Smooth muscle cell (in vitro differentiated cells): ENCODE measurements at regions not wholly inside any gene's neighbourhood (a gene's known extent, or its start where the extent isn't known, plus 50 kb on each side); places are given as distances from the start of the nearest gene placed in this dataset.
A peak's percentile ranks its signal among the peaks of the same experiment; 100 is the strongest.

Experiments used
- DNase-seq: peaks from one replicate; lab custom pipeline; 2025; ENCODE audit not compliant: unreplicated experiment; lab: John Stamatoyannopoulos, UW
- H2AFZ ChIP-seq: fragments of 200-600 bp; sonication (generic); 2 replicates; pipeline ENCODE4 v1.6.0; 2016; ENCODE audit warnings: antibody characterized with exemption, low read depth, mild to moderate bottlenecking
- H3F3A ChIP-seq: fragments of 200-600 bp; sonication (generic); 2 replicates; pipeline ENCODE4 v1.6.0; 2017; ENCODE audit warnings: antibody characterized with exemption, low read depth
- H3K27ac ChIP-seq: fragments of 200-600 bp; sonication (generic); 2 replicates; pipeline ENCODE4 v1.5.1; 2016; ENCODE audit warnings: low read depth, mild to moderate bottlenecking
- H3K27me3 ChIP-seq: fragments of 200-600 bp; sonication (generic); 2 replicates; pipeline ENCODE4 v1.6.1; 2016; ENCODE audit warnings: low read depth, mild to moderate bottlenecking
- H3K36me3 ChIP-seq: fragments of 200-600 bp; sonication (generic); 2 replicates; pipeline ENCODE4 v1.5.1; 2016; ENCODE audit warnings: low read depth
- H3K4me1 ChIP-seq: fragments of 200-600 bp; sonication (generic); 2 replicates; pipeline ENCODE4 v1.5.1; 2016; ENCODE audit warnings: low read depth
- H3K4me2 ChIP-seq: fragments of 200-600 bp; sonication (generic); 2 replicates; pipeline ENCODE4 v1.6.0; 2016; ENCODE audit warnings: mild to moderate bottlenecking
- H3K4me3 ChIP-seq: fragments of 200-600 bp; sonication (generic); 2 replicates; pipeline ENCODE4 v1.5.1; 2016; ENCODE audit warnings: mild to moderate bottlenecking
- H3K79me2 ChIP-seq: fragments of 200-600 bp; sonication (generic); 2 replicates; pipeline ENCODE4 v1.6.0; 2016; ENCODE audit warnings: low read depth, mild to moderate bottlenecking
- H3K9ac ChIP-seq: fragments of 200-600 bp; sonication (generic); 2 replicates; pipeline ENCODE4 v1.6.0; 2016; ENCODE audit warnings: low read depth
- H3K9me3 ChIP-seq: fragments of 200-600 bp; sonication (generic); replicated peaks from 2 replicates; pipeline ENCODE4 v1.5.1; 2016; ENCODE audit warnings: low read depth
- H4K20me1 ChIP-seq: fragments of 200-600 bp; sonication (generic); 2 replicates; pipeline ENCODE4 v1.6.0; 2016; ENCODE audit warnings: low read depth
- WGBS: methylation state at CpG from one replicate; pipeline ENCODE4 v1.1.7; 2016; ENCODE audit warnings: low lambda C conversion rate; 5-methylcytosine and 5-hydroxymethylcytosine counted together
- TF ChIP-seq, protein P1 (sequence below): fragments of 200-600 bp; sonication (generic); IDR thresholded peaks from 2 replicates; pipeline ENCODE4 v1.5.1; 2017; ENCODE audit warnings: borderline replicate concordance, mild to moderate bottlenecking, antibody characterized with exemption; ENCODE audit not compliant: insufficient read depth, poor library complexity, severe bottlenecking

DNA sequence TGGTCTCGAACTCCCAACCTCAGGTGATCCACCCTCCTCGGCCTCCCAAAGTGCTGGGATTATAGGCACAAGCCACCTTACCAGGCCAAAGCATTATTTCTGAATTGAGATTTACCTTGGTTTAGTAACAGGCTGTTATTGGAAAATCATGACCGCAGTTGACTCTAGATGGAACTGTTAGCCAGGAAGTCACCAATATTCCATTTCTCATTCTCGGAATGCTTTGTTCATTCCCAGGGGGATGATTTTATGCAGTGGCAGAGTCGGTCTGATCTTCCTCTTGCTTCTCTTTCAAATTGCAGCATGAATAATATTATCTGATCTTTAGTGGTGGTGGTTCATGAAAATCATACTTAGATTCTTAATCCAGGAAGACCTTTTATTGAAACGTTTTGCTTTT lies 195.5 kb upstream of the MBNL1 start:
- H3K4me3 ChIP-seq: no peak overlapping the region
- WGBS: 74% methylated on average over 6 of the region's 6 CpGs
- no peak for DNase-seq
- H3K9ac ChIP-seq: no peak overlapping the region
- TF ChIP-seq, protein P1, sequence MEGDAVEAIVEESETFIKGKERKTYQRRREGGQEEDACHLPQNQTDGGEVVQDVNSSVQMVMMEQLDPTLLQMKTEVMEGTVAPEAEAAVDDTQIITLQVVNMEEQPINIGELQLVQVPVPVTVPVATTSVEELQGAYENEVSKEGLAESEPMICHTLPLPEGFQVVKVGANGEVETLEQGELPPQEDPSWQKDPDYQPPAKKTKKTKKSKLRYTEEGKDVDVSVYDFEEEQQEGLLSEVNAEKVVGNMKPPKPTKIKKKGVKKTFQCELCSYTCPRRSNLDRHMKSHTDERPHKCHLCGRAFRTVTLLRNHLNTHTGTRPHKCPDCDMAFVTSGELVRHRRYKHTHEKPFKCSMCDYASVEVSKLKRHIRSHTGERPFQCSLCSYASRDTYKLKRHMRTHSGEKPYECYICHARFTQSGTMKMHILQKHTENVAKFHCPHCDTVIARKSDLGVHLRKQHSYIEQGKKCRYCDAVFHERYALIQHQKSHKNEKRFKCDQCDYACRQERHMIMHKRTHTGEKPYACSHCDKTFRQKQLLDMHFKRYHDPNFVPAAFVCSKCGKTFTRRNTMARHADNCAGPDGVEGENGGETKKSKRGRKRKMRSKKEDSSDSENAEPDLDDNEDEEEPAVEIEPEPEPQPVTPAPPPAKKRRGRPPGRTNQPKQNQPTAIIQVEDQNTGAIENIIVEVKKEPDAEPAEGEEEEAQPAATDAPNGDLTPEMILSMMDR: no peak
- peak overlapping the region; percentile 12 for H2AFZ ChIP-seq
- no peaks in the 10 kb centered on the region for H3K27me3 ChIP-seq
- no peak overlapping the region for H3K27ac ChIP-seq
- H3K4me1 ChIP-seq: no peaks in the 10 kb centered on the region
- H3K36me3 ChIP-seq: no peaks in the 10 kb centered on the region
- no peaks in the 10 kb centered on the region for H4K20me1 ChIP-seq
- H3K4me2 ChIP-seq: peak overlapping the region; percentile 29
- H3F3A ChIP-seq: no peaks in the 10 kb centered on the region
- no peaks in the 10 kb centered on the region for H3K9me3 ChIP-seq
- H3K79me2 ChIP-seq: no peaks in the 10 kb centered on the region

DNA sequence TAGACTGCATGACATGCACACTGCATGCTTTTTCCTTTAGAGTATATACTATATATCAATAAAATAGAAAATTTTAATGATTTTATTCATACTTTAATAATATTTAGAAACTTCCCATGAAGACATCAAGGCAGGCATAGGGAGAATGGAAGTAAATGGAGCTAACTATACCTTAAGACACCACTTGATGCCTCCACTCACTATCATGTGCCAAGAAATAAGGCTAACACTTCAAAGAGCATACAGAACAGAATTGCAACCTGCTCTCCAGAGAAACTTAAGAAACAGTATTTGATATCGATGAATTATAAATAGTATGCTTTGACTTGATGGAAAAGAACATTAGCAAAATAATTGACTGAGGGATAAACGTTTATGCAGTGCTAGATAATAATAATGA lies 192.6 kb upstream of the MBNL1 start:
- Histone ChIP-seq H3K27me3 (no peaks in the 10 kb centered on the region), H3K27ac (no peak overlapping the region), H3K9ac (no peak overlapping the region), H3K4me2 (no peak overlapping the region), H3K4me3 (no peak overlapping the region), H4K20me1 (no peaks in the 10 kb centered on the region), H2AFZ (no peak overlapping the region), H3K36me3 (no peaks in the 10 kb centered on the region), H3K4me1 (no peaks in the 10 kb centered on the region), H3F3A (no peaks in the 10 kb centered on the region), H3K9me3 (no peaks in the 10 kb centered on the region), H3K79me2 (no peaks in the 10 kb centered on the region)
- WGBS: 84% methylated on average over 2 of the region's 2 CpGs
- DNase-seq: no peak
- TF ChIP-seq, protein P1: no peak

DNA sequence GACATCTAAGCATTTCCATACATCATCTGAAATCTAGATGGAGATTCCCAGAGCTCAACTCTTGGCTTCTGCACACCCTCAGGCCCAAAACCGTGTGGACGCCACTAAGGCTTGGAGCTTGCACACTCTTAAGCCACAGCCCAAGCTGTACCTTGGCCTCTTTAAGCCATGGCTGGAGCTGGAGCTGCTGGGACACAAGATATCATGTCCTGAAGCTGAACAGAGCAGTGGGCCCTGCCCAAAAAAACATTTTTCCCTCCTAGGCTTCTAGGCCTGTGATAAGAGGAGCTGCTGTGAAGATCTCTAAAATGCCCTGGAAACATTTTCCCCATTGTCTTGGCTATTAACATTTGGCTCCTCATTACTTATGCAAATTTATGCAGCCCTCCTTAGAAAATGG lies 188.7 kb upstream of the MBNL1 start:
- no peaks in the 10 kb centered on the region for H3K9me3 ChIP-seq
- H3K9ac ChIP-seq: no peak overlapping the region
- H2AFZ ChIP-seq: no peak overlapping the region
- H3K4me1 ChIP-seq: no peaks in the 10 kb centered on the region
- DNase-seq: no peak
- H3K27me3 ChIP-seq: no peaks in the 10 kb centered on the region
- TF ChIP-seq, protein P1: no peak
- H4K20me1 ChIP-seq: no peaks in the 10 kb centered on the region
- H3K4me2 ChIP-seq: no peak overlapping the region
- H3K4me3 ChIP-seq: no peak overlapping the region
- no peaks in the 10 kb centered on the region for H3F3A ChIP-seq
- H3K79me2 ChIP-seq: no peaks in the 10 kb centered on the region
- 100% methylated on average over 2 of the region's 2 CpGs for WGBS
- no peaks in the 10 kb centered on the region for H3K36me3 ChIP-seq
- H3K27ac ChIP-seq: no peak overlapping the region

DNA sequence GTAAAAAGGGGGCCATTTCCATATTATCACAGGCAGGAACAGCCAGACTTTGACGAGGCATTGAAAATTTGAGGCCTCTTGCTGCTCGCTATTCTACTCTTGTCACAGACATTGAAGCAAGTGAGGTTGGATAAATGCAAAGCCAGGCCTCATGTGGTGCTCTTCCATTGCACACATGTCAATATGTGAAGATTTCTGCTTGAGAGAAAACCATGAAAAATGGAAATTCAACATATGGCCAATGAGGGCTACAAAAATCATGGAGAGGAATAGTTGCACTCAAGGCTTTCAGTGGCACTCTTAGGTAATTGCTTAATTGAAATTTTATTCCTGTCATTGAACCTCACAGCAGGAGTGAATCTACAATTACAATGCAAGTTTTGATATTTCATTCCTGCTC lies 185.6 kb upstream of the MBNL1 start:
- no peak overlapping the region for H3K27ac ChIP-seq
- no peak for DNase-seq
- 72% methylated on average over 2 of the region's 2 CpGs for WGBS
- no peak overlapping the region for H3K9ac ChIP-seq
- H4K20me1 ChIP-seq: no peaks in the 10 kb centered on the region
- H3K36me3 ChIP-seq: no peaks in the 10 kb centered on the region
- H2AFZ ChIP-seq: no peak overlapping the region
- H3K4me3 ChIP-seq: no peak overlapping the region
- TF ChIP-seq, protein P1: no peak
- no peak overlapping the region for H3K4me2 ChIP-seq
- H3K9me3 ChIP-seq: no peaks in the 10 kb centered on the region
- H3K4me1 ChIP-seq: no peaks in the 10 kb centered on the region
- H3K79me2 ChIP-seq: no peaks in the 10 kb centered on the region
- no peaks in the 10 kb centered on the region for H3K27me3 ChIP-seq
- H3F3A ChIP-seq: no peaks in the 10 kb centered on the region
